ENCODE measurements at regions not wholly inside any gene's neighbourhood (a gene's known extent, or its start where the extent isn't known, plus 50 kb on each side); places are given as distances from the start of the nearest gene placed in this dataset.

- TF ChIP-seq, protein P1, sequence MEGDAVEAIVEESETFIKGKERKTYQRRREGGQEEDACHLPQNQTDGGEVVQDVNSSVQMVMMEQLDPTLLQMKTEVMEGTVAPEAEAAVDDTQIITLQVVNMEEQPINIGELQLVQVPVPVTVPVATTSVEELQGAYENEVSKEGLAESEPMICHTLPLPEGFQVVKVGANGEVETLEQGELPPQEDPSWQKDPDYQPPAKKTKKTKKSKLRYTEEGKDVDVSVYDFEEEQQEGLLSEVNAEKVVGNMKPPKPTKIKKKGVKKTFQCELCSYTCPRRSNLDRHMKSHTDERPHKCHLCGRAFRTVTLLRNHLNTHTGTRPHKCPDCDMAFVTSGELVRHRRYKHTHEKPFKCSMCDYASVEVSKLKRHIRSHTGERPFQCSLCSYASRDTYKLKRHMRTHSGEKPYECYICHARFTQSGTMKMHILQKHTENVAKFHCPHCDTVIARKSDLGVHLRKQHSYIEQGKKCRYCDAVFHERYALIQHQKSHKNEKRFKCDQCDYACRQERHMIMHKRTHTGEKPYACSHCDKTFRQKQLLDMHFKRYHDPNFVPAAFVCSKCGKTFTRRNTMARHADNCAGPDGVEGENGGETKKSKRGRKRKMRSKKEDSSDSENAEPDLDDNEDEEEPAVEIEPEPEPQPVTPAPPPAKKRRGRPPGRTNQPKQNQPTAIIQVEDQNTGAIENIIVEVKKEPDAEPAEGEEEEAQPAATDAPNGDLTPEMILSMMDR (IDR thresholded peaks at IDR 0.05) = no peak
- TF ChIP-seq POLR2A (IDR thresholded peaks at IDR 0.05) = no peak
Measured at GRCh38 chr9:99405359-99405758, 183.3 kb downstream of the SEC61B start.

Data from uterus (tissue), 2 donors.